NCI-H2107 (cell line): ENCODE measurements at regions not wholly inside any gene's neighbourhood (a gene's known extent, or its start where the extent isn't known, plus 50 kb on each side); places are given as distances from the start of the nearest gene placed in this dataset.

ENCODE experiments used
- DNase-seq: peaks from one replicate; lab custom pipeline; 2025; lab: John Stamatoyannopoulos, UW

DNA sequence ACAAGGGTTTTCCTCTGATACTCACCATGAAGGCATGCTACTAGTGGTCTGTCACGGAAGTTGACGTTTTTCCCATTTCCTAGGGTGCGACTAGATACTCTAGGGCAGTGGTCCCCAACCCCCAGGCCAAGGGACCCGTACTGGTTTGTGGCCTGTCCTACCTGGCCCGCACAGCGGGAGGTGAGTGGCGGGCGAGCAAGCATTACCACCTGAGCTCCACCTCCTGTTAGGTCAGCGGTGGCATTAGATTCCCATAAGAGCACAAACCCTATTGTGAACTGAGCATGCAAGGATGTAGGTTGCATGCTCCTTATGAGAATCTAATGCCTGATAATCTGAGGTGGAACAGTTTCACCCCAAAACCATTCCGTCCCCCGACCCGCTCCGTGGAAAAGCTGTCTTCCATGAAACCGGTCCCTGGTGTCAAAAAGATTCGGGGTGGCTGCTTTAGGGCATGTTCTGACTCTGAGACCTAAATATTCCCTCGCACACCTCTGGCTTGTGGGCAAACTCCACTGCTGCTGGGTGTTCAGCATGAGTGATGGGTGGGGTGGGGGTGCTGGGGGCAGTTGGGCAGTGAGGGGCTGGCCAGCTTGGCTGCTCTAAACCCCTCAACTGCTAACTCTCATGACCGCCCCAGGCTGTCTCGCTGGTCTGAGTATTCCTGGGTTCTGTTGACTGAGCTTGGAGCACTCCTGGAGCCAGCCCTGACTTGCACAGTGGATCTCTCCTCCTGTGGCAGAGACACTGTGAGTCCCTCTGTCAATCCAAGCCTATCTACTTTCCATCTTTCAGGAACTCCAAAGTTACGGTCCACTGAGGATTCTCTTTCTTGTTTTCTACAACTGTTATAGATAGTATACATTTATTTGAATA lies 78.3 kb upstream of the NEK6 start:
- DNase-seq = no peak

DNA sequence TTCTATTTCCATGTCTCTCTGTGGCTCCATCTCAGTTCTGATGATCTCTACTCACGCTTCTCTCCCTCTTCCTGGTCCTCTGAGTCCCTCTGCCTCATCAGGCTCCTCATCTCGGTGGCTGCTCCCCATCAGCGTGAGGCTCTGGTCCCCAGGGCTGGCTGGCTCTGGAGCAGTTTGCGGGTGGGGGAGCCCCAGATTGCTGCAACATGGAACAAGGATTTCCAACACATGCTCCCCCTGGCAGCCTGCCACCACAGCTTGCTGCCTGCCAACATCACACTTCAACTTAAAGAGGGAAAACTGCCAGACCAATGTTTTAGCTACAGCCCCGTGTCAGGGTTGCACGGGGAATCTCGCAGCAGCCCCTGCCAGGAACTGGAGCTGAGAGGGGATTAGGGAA lies 77.2 kb upstream of the NEK6 start:
- peak; percentile 32 for DNase-seq

DNA sequence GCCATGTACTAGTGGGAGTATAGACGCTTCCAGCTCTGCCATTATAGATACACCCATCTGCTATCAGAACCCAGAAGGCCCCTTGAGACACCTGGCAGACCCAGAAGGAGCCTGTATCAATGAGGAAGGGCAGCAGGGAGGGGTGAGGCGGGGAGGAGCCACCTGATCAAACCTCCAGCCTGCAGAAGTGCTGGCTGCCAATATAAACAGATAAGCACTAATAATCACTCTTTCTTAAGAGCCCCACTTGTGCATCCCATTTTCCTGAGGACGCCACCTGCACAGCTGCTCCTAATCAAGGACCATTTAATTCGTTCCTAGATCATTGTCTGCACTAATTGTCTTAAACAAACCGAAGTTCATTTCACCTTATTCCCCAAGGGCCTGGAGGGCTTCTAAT lies 75.0 kb upstream of the NEK6 start:
- DNase-seq = no peak

DNA sequence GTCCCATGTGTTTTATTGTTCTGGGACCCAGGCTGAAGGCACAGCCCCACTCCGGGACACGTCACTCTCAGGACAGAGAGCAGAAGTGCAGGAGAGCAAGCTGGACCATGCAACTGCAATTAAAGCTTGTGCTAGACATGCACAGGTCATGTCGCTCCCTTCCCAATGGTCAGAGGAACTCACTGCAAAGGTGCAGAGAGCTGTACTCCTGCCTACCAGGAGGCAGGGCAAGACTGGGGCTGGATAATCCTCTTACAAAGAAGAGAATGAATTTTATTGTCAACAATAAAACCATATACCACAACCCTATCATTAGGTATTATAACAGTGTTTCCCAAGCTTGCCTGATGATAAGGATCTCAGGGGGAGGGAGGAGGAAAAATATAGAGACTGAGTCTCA lies 74.0 kb upstream of the NEK6 start:
- DNase-seq = no peak

DNA sequence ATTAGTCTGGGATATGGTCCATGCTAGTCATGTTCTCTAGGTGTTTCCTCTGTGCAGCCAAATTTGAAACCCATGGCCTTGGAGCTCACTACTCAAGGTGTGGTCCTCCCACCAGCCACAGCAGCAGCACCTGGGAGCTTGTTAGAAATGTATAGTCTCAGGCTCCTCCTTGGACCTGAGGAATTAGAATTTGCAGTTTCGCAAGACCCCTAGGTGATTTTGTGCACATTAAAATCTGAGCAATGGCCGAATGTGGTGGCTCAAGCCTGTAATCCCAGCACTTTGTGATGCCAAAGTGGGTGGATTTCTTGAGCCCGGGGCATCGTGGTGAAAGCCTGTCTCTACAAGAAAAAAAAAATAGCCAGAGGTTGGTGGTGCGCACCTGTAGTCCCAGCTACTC lies 72.3 kb upstream of the NEK6 start:
- DNase-seq = no peak

DNA sequence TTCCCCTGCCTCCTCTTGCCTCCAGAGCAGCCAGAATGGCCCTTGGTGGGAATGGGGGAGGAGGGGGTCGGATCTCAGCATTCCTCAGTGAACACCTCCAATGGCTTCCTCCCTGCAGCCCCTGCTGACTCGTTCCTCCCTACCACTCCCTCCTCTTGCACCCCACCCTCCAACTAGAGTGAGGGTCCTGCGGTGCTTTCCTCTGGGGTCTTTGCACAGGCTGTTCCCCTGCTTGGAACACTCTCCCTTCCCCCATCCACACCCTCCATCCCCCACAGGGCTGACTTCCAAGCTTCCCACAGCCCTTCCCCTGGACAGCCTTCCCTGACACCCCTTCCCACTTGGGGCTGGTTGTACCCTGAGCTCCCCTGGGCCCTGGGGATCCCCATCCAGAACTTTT lies 70.4 kb upstream of the NEK6 start:
- DNase-seq = no peak

DNA sequence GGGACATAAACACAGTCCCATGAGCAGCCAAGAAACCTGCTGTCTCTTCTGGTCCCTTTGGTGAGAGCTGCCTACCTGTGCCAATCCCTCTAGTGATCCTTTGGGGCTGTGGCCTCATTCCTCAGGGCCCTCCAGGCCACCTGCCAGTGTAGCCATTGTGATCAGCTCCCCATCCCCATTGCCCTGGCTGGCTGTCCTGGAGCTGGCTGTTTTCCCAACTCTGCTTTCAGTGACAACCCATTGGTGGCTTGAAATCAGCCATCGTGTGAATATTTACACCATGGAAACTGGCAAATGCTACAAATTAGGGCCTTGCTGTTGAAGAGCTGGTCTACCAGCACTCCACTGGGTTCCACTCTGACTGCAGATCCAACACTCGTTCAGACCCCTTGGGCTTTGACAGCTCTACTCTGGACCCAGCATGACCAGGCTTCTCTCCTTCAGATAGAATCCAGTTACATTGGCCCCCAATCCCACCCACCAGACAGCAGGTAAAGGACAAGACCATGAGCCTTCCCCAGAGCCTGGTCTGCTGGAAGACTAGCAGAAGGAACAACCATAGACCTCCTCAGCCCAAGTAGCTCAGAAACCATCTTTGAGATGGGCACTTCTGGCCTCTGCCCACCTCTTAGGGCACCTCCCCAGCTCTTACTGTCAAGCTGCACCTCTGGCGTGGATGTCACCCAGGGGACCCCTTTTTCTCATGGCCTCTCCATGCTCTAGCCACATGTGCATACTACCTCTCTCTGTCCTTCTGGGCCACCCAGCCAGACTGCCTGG lies 69.2 kb upstream of the NEK6 start:
- DNase-seq = no peak

DNA sequence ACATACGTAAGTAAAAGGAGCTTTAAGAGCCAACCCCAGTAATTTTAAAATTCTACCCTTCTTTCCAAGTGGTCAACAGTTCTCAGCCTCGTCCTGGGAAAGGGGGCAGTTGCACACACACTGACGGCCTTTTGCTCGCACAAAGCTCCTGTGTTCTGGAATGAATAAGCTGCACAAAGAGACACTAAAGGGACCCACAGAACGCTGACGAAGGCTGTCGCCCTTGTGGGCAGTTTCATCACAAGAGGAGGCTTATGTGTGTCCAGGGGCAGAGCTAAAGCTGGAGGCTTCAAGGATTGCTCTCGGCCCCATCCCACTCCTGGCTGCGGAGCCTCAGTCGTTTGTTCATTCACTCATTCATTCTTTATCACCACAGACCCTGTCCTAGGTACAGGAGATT lies 67.0 kb upstream of the NEK6 start:
- DNase-seq = no peak

DNA sequence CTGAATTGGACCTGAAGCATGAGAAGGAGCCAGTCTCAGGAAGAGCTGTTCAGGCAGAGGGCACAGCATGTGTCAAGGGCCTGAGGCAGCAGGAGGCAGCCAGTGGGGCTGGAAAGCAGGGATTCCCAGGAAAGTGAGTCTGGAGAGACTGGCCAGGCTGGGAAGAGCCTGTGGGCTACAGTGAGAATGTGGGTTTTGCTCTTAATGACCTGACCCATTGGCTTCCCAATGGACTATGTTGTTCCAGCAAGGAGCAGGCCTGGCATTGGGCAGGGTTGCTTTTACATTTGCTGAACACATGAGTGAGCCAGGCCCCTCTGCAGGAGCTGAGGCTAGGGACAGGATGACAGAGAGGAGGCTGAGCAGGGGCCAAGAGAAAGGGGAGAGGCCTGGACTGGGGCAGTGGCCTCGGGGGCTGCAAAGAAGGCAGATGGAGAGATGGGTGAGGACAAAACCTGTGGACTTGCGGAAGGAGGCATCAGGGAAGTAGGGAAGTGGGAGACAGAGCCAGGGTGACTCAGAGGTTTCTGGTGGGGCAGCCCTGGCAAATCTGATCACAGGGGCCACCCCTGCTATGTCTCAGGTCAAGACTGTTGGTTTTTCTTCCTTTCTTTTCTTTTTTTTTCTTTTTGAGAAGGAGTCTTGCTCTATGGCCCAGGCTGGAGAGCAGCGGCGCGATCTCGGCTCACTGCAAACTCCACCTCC lies 65.9 kb upstream of the NEK6 start:
- no peak for DNase-seq

DNA sequence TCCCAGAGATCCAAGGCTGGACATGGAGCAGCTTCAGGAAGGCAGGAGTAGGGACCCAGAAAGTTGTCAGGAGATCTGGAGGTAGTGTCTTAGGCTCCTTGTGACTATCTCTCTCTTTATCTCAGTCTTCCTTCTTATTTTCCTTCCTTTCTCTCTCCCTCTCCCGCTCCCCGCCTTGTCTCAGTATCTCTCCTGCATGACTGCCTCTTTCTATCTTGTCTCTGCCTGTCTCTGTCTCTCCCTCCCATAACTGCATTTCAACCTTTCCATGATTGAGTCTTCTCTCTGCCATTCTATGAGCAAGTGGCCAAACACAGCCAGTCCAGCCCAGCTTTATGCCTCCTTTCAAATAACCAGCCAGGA lies 61.0 kb upstream of the NEK6 start:
- DNase-seq = no peak

DNA sequence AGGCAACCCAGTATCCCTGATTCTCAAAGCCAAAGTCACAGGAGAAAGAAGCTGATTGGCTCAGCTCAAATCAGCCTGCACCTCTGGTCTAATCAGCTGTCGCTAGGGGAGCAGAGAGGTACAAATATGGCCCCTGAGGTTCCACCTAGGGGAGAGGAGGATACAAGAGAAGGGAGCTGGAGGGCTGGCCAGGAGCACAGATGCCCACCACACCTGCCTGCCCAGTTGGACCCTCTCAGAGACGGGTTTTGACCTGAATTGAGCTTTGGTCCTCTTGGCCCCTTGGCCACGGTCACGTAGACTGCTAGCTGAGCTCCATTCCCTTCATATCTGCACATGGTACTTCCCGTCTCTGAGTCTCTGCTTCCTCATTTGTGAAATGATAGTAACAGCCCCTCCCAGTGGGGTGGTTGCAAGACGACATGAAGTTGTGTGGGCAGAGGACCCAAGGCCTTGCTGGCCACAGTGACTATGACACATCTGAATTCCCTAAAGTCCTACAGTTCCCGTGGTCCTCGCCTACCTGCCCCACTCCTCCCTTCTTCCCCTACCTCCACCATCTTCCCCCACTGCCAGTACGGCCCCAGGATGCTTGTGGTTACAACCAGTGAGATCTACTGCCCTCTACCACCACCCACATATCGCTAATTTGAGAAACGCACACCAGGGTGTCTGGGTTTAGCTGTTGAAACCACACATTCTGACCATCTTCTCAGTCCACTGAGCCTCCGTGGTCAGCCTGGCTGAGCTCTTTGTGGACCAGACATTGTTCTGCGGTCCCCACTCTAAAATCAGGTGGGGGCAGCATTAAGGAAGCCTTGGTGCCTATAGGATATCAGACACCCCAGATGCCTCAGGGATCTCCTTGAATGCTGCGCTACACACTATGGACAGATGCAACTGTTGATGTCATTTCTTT lies 60.3 kb upstream of the NEK6 start:
- DNase-seq = no peak

DNA sequence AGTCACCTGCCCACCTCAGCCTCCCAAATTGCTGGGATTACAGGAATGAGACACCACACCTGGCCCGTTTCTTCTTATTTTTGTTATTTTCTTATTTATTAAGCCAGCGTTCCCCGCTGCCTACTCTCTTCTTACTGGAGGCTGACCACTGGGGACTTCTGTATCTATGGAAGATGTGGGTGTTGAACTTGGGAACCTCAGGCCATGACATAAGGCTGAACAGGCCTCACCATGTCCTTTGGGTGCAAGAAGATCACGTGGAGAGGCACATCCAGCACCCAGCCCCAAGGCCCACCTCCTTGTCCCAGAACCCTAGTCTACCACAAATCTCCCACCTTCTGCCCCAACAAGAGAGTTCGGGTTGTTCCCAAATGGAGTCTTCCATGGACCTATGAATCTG lies 59.4 kb upstream of the NEK6 start:
- DNase-seq = no peak

DNA sequence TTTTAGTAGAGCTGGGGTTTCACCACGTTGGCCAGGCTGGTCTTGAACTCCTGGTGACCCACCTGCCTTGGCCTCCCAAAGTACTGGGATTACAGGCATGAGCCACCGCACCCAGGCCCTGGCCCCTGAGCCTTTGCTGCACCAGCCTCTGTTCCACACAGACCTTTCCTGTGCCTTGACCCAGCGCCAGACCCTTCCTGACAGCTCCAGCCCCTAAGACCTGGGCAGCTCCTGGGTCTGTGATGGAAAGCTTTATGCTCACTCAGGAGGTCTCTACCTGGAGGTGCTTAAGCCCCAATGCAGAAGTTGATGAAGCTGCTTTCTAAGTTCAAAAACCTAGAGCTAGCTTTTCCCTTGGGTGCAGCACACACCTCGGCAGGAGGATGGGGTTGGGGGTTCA lies 58.8 kb upstream of the NEK6 start:
- no peak for DNase-seq

DNA sequence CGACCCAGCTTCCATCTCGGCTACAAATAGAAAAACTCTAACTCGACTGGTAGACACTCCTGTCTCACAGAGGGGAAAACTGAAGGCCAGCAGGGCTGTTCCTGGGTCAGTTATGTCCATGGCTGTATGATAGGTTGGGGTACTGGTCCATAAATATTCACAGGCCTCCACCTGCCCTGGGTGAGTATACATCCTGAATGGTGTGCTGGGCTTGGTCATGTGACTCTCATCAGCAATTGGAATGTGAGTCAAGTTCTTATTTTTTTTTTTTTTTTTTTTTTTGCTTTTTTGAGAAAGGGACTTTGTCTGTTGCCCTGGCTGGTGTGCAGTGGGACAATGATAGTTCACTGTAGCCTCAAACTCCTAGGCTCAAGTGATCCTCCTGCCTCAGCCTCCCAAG lies 58.3 kb upstream of the NEK6 start:
- DNase-seq = no peak

DNA sequence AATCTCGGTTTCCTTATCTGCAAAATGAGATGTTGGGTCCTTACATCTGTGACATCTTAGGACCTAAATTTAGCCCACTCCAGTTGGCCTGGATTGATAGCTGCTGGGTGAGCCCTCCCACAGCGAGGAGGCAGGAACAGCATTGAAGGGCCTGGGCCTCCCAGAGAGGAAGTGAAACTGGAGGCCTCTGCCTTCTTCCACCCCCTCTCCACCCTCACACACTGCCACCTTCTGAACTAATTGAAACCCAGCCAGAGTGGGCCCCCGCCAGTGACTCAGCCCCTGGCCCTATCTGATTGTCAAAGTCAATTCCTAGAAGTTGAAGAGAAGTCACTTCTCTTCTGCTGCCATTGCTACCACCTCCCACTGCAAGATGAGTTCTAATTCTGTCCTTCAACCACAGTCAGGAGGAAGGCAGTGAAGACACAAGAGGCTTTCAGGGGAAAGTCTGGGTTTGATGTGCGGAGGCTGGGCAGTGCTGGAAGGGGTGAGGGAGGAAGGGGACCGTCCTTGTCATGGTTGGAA lies 55.2 kb upstream of the NEK6 start:
- no peak for DNase-seq

DNA sequence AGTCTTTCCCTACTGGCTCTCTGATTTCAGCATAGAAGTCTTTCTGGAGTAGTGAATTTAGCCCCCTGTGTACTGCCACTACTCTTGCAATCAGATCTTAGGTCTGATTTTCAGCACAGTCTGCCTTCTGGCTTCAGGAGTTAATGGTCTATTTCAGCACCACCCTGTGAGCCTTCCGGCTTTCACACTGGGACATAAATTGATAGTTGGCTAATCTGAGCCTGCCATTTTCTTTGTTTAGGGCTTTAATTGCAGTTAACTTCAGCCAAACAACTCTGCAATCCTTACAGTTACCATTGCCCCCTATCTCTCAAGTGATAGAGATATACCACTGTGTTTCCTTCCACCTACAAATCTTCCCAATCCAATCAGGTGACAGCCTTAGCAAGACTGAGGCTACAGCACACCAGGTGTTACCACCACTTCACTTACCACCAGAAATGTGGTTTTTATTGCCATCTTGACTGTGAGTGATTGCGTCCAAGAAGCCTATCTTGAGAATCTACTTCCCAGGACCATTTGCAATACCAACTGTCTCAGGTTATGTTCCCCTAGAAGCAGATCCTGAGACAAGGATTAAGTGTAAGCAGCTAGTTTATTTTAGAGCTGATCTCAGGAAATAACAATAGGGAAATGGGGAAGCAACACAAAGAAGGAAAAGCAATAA lies 51.9 kb upstream of the NEK6 start:
- DNase-seq = no peak

DNA sequence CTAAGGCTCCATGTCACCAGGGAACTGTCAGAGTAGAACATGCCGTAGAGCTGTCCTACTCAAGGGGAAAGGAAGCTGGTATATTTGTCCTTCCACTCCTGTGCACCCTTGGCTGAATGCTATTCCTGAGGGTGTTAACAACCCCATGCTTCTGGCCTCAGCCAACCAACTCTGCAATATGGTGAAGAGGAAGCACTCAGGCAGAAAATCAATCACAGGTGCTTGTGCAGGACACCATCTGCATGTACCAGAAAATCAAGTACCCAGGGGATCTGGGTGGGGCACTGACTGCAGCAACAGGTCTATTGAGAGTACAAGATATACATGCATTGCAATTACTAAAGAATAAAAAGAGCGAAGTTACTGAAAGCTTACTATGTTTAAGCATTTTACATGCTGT lies 51.4 kb upstream of the NEK6 start:
- no peak for DNase-seq
